ENCODE measurements at regions not wholly inside any gene's neighbourhood (a gene's known extent, or its start where the extent isn't known, plus 50 kb on each side); places are given as distances from the start of the nearest gene placed in this dataset.

DNA sequence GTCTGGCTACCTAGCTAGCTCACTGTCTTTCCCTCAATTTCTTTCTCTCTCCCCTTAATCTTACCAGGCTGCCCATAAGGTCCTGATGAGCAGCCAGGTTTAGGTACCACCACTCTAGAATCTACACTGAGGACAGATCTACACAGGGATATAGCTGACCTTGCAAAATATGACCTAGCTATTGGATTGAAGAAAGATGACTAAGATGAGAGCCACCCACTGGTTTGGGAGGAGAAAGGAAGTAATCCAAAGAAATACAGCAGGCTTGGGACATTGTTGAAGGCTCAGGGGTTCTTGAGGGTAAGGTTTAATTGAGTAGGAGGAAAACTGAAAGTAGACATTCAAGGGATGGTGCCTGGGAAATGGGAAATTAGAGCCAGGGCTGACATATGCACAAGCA lies 142.0 kb upstream of the TMC3 start:
- H3K4me1 ChIP-seq (ENCODE audit: insufficient read depth) = no peaks in the 10 kb centered on the region
- no peaks in the 10 kb centered on the region for H3K9me3 ChIP-seq (ENCODE audit: low read depth)
- H3K36me3 ChIP-seq (replicated peaks; ENCODE audit: insufficient read depth, low read depth) = no peaks in the 10 kb centered on the region
- no peak for DNase-seq (ENCODE audit: low spot score)
- H3K27ac ChIP-seq = no peak overlapping the region
- no peaks in the 10 kb centered on the region for H3K79me2 ChIP-seq
- H4K20me1 ChIP-seq (ENCODE audit: insufficient read depth, poor library complexity, severe bottlenecking) = no peaks in the 10 kb centered on the region
- no peaks in the 10 kb centered on the region for H3K9me2 ChIP-seq (replicated peaks; ENCODE audit: insufficient read depth)
- H2AFZ ChIP-seq = no peak overlapping the region
- no peak overlapping the region for H3K4me3 ChIP-seq
- H3K4me2 ChIP-seq = no peak overlapping the region
- H3K27me3 ChIP-seq = no peaks in the 10 kb centered on the region
- TF ChIP-seq EZH2 (IDR thresholded peaks at IDR 0.05; ENCODE audit: borderline replicate concordance) (no peak), EZH2phosphoT487 (IDR thresholded peaks at IDR 0.05; ENCODE audit: low read depth, severe bottlenecking, unreplicated experiment) (no peak)
- TF ChIP-seq, protein P1, sequence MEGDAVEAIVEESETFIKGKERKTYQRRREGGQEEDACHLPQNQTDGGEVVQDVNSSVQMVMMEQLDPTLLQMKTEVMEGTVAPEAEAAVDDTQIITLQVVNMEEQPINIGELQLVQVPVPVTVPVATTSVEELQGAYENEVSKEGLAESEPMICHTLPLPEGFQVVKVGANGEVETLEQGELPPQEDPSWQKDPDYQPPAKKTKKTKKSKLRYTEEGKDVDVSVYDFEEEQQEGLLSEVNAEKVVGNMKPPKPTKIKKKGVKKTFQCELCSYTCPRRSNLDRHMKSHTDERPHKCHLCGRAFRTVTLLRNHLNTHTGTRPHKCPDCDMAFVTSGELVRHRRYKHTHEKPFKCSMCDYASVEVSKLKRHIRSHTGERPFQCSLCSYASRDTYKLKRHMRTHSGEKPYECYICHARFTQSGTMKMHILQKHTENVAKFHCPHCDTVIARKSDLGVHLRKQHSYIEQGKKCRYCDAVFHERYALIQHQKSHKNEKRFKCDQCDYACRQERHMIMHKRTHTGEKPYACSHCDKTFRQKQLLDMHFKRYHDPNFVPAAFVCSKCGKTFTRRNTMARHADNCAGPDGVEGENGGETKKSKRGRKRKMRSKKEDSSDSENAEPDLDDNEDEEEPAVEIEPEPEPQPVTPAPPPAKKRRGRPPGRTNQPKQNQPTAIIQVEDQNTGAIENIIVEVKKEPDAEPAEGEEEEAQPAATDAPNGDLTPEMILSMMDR (IDR thresholded peaks at IDR 0.05; ENCODE audit: poor library complexity) = no peak

- H3K27ac ChIP-seq = no peak overlapping the region
- no peaks in the 10 kb centered on the region for H3K27me3 ChIP-seq
- H2AFZ ChIP-seq = no peak overlapping the region
- H3K79me2 ChIP-seq = no peaks in the 10 kb centered on the region
- H3K36me3 ChIP-seq (replicated peaks; ENCODE audit: insufficient read depth, low read depth) = no peaks in the 10 kb centered on the region
- H3K4me2 ChIP-seq = no peak overlapping the region
- no peak for TF ChIP-seq EZH2 (IDR thresholded peaks at IDR 0.05; ENCODE audit: borderline replicate concordance)
- TF ChIP-seq EZH2phosphoT487 (IDR thresholded peaks at IDR 0.05; ENCODE audit: low read depth, severe bottlenecking, unreplicated experiment) = no peak
- TF ChIP-seq, protein P1 (IDR thresholded peaks at IDR 0.05; ENCODE audit: poor library complexity) = no peak
- no peaks in the 10 kb centered on the region for H3K4me1 ChIP-seq (ENCODE audit: insufficient read depth)
- no peaks in the 10 kb centered on the region for H4K20me1 ChIP-seq (ENCODE audit: insufficient read depth, poor library complexity, severe bottlenecking)
- H3K9me2 ChIP-seq (replicated peaks; ENCODE audit: insufficient read depth) = no peaks in the 10 kb centered on the region
- H3K9me3 ChIP-seq (ENCODE audit: low read depth) = no peaks in the 10 kb centered on the region
- no peak for DNase-seq (ENCODE audit: low spot score)
- no peak overlapping the region for H3K4me3 ChIP-seq
- 75% methylated on average over 1 of the region's 1 CpG for WGBS (ENCODE audit: low lambda C conversion rate, missing lambda C conversion rate)
These were observed 140.7 kb upstream of the TMC3 start for GRCh38 chr15:81514725-81515124.

DNA sequence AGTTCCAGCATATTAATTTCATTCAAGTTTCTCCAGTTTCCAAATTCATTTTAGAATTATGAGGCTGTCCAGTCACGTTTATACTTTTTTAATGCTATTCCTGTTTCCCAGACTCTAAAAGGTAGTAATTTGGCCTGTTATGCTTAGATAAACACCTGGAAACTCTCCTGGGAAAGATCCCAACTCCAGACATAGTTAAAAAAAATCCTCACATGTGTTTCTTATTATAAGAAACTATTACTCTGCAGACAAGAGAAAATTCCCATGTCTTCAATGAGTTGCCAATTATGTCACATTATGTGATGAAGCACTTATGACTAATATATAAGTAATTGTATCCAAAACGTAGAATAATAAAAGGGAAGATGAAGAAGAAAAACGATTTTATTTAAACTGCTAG lies 137.1 kb upstream of the TMC3 start:
- no peak overlapping the region for H2AFZ ChIP-seq
- no peak for DNase-seq (ENCODE audit: low spot score)
- H3K27me3 ChIP-seq = no peaks in the 10 kb centered on the region
- no peaks in the 10 kb centered on the region for H3K9me2 ChIP-seq (replicated peaks; ENCODE audit: insufficient read depth)
- TF ChIP-seq EZH2 (IDR thresholded peaks at IDR 0.05; ENCODE audit: borderline replicate concordance) (no peak), EZH2phosphoT487 (IDR thresholded peaks at IDR 0.05; ENCODE audit: low read depth, severe bottlenecking, unreplicated experiment) (no peak)
- TF ChIP-seq, protein P1 (IDR thresholded peaks at IDR 0.05; ENCODE audit: poor library complexity) = no peak
- H3K9me3 ChIP-seq (ENCODE audit: low read depth) = no peaks in the 10 kb centered on the region
- H4K20me1 ChIP-seq (ENCODE audit: insufficient read depth, poor library complexity, severe bottlenecking) = no peaks in the 10 kb centered on the region
- no peak overlapping the region for H3K27ac ChIP-seq
- 47% methylated on average over 3 of the region's 3 CpGs for WGBS (ENCODE audit: low lambda C conversion rate, missing lambda C conversion rate)
- H3K79me2 ChIP-seq = no peaks in the 10 kb centered on the region
- no peak overlapping the region for H3K4me3 ChIP-seq
- H3K4me1 ChIP-seq (ENCODE audit: insufficient read depth) = no peaks in the 10 kb centered on the region
- H3K4me2 ChIP-seq = no peak overlapping the region
- no peaks in the 10 kb centered on the region for H3K36me3 ChIP-seq (replicated peaks; ENCODE audit: insufficient read depth, low read depth)

DNA sequence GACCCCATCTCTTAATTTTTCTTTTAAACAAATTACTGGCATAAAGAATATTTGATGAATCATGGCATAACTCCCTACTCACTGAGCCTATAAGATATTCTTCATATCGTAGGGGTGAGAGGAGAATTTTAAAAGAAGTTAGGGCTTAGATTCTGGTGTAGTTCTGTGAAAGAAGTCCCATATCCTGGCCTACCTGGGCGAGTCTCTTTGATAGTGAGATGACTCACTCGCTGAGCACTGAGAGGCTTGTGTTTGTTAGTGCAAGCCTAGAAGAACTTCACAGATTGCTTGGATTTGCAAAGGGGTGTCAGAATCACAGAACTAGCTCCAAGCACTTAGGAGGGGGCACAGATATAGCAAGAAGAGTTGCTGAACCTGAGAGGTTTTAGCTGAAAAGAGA lies 133.8 kb upstream of the TMC3 start:
- 64% methylated on average over 3 of the region's 3 CpGs for WGBS (ENCODE audit: low lambda C conversion rate, missing lambda C conversion rate)
- Histone ChIP-seq H3K9me3 (ENCODE audit: low read depth) (no peaks in the 10 kb centered on the region), H3K79me2 (no peaks in the 10 kb centered on the region), H3K4me1 (ENCODE audit: insufficient read depth) (no peaks in the 10 kb centered on the region), H4K20me1 (ENCODE audit: insufficient read depth, poor library complexity, severe bottlenecking) (no peaks in the 10 kb centered on the region), H3K9me2 (replicated peaks; ENCODE audit: insufficient read depth) (no peaks in the 10 kb centered on the region), H3K27ac (no peak overlapping the region), H3K4me3 (no peak overlapping the region), H3K36me3 (replicated peaks; ENCODE audit: insufficient read depth, low read depth) (no peaks in the 10 kb centered on the region), H3K4me2 (no peak overlapping the region), H3K27me3 (no peaks in the 10 kb centered on the region), H2AFZ (no peak overlapping the region)
- DNase-seq (ENCODE audit: low spot score) = no peak
- TF ChIP-seq EZH2 (IDR thresholded peaks at IDR 0.05; ENCODE audit: borderline replicate concordance) (no peak), EZH2phosphoT487 (IDR thresholded peaks at IDR 0.05; ENCODE audit: low read depth, severe bottlenecking, unreplicated experiment) (no peak)
- TF ChIP-seq, protein P1 (IDR thresholded peaks at IDR 0.05; ENCODE audit: poor library complexity) = no peak

Measured in hepatocyte (in vitro differentiated cells).